ENCODE measurements at regions not wholly inside any gene's neighbourhood (a gene's known extent, or its start where the extent isn't known, plus 50 kb on each side); places are given as distances from the start of the nearest gene placed in this dataset.
"Not testable (repeated sequence)": the region's sequence is repeated elsewhere in the genome, so short reads cannot be mapped to it uniquely, and the experiment has no call there.

GRCh38 chr2:75870133-75870532 lies 159.4 kb upstream of the GCFC2 start:
- no peak for DNase-seq

- no peak for DNase-seq
Observed at GRCh38 chr2:75865702-75866101, 155.0 kb upstream of the GCFC2 start.

- no peak for DNase-seq
Observed at GRCh38 chr2:75865083-75865482, 154.4 kb upstream of the GCFC2 start.

- no peak for DNase-seq
Observed at GRCh38 chr2:75862547-75862946, 151.8 kb upstream of the GCFC2 start.

- DNase-seq: no peak
Observed at GRCh38 chr2:75853436-75853835, 142.7 kb upstream of the GCFC2 start.

GRCh38 chr2:75852639-75853038 lies 141.9 kb upstream of the GCFC2 start:
- no peak for DNase-seq

- no peak for DNase-seq
Observed at GRCh38 chr2:75846683-75847190, 136.0 kb upstream of the GCFC2 start.

GRCh38 chr2:75844651-75845050 lies 133.9 kb upstream of the GCFC2 start:
- DNase-seq: no peak

GRCh38 chr2:75834588-75834987 lies 123.9 kb upstream of the GCFC2 start:
- DNase-seq: not testable (repeated sequence)

GRCh38 chr2:75833386-75833785 lies 122.7 kb upstream of the GCFC2 start:
- no peak for DNase-seq

GRCh38 chr2:75828826-75829225 lies 118.1 kb upstream of the GCFC2 start:
- no peak for DNase-seq

- not testable (repeated sequence) for DNase-seq
Observed at GRCh38 chr2:75823515-75823914, 112.8 kb upstream of the GCFC2 start.

- DNase-seq: no peak
Observed at GRCh38 chr2:75822336-75822735, 111.6 kb upstream of the GCFC2 start.

- no peak for DNase-seq
Observed at GRCh38 chr2:75820693-75821092, 110.0 kb upstream of the GCFC2 start.

GRCh38 chr2:75810611-75811330 lies 100.1 kb upstream of the GCFC2 start:
- DNase-seq: no peak

- no peak for DNase-seq
Observed at GRCh38 chr2:75808793-75809535, 98.2 kb upstream of the GCFC2 start.

GRCh38 chr2:75807992-75808391 lies 97.3 kb upstream of the GCFC2 start:
- DNase-seq: no peak

- no peak for DNase-seq
Observed at GRCh38 chr2:75801234-75801982, 90.7 kb upstream of the GCFC2 start.

GRCh38 chr2:75800456-75800855 lies 89.7 kb upstream of the GCFC2 start:
- no peak for DNase-seq

GRCh38 chr2:75799859-75800258 lies 89.1 kb upstream of the GCFC2 start:
- no peak for DNase-seq

- DNase-seq: no peak
Observed at GRCh38 chr2:75798569-75798968, 87.9 kb upstream of the GCFC2 start.

- DNase-seq: no peak
Observed at GRCh38 chr2:75792996-75793395, 82.3 kb upstream of the GCFC2 start.

GRCh38 chr2:75792146-75792545 lies 81.4 kb upstream of the GCFC2 start:
- DNase-seq: no peak
